A549 (cell line): ENCODE measurements at regions not wholly inside any gene's neighbourhood (a gene's known extent, or its start where the extent isn't known, plus 50 kb on each side); places are given as distances from the start of the nearest gene placed in this dataset.

ENCODE experiments used
- CHD2 ChIP-seq: fragments of 150-350 bp; IDR thresholded peaks from 2 replicates; pipeline ENCODE4 v1.6.1; 2014; ENCODE audit warnings: low read length; ENCODE audit not compliant: partially characterized antibody
- CTCF ChIP-seq: fragments of >200 bp; sonication (Bioruptor Twin); formaldehyde crosslinking; IDR thresholded peaks from 3 replicates; pipeline ENCODE4 v1.5.1; 2016
- REST ChIP-seq: fragments of 200-600 bp; sonication (generic); IDR thresholded peaks from 2 replicates; pipeline ENCODE4 v1.6.1; 2016; ENCODE audit warnings: antibody characterized with exemption, mild to moderate bottlenecking, moderate library complexity

GRCh38 chr12:42770261-42770660, 180.7 kb upstream of the PRICKLE1 start:
- TF ChIP-seq CTCF (no peak), REST (no peak), CHD2 (no peak)
